WI38 (cell line): ENCODE measurements at regions not wholly inside any gene's neighbourhood (a gene's known extent, or its start where the extent isn't known, plus 50 kb on each side); places are given as distances from the start of the nearest gene placed in this dataset.
"Not testable (repeated sequence)": the region's sequence is repeated elsewhere in the genome, so short reads cannot be mapped to it uniquely, and the experiment has no call there.

ENCODE experiments used
- H3K4me3 ChIP-seq: 2 replicates; pipeline ENCODE4 v1.5.1; 2011; ENCODE audit warnings: low read depth, mild to moderate bottlenecking, control low read depth, low read length
- CTCF ChIP-seq: IDR thresholded peaks from 2 replicates; pipeline ENCODE4 v1.5.1; 2012; ENCODE audit warnings: low read depth, mild to moderate bottlenecking, control low read depth, low read length

GRCh38 chr1:88608139-88608943 lies 75.7 kb upstream of the PKN2 start:
- H3K4me3 ChIP-seq, result no peak overlapping the region
- peak; percentile 45; the same call in 1 of the 2 replicates for TF ChIP-seq CTCF

- no peak for TF ChIP-seq CTCF
- H3K4me3 ChIP-seq, result no peak overlapping the region
These were observed 75.0 kb upstream of the PKN2 start for GRCh38 chr1:88609051-88609450.

- no peak for TF ChIP-seq CTCF
- no peak overlapping the region for H3K4me3 ChIP-seq
These were observed 73.4 kb upstream of the PKN2 start for GRCh38 chr1:88610687-88611086.

- no peak overlapping the region for H3K4me3 ChIP-seq
- TF ChIP-seq CTCF, result no peak
These were observed 71.8 kb upstream of the PKN2 start for GRCh38 chr1:88612292-88612691.

- TF ChIP-seq CTCF, result no peak
- H3K4me3 ChIP-seq, result no peak overlapping the region
These were observed 71.3 kb upstream of the PKN2 start for GRCh38 chr1:88612773-88613172.

GRCh38 chr1:88618331-88618730 lies 65.7 kb upstream of the PKN2 start:
- TF ChIP-seq CTCF, result no peak
- H3K4me3 ChIP-seq, result no peak overlapping the region

GRCh38 chr1:88623101-88623500 lies 61.0 kb upstream of the PKN2 start:
- not testable (repeated sequence) for H3K4me3 ChIP-seq
